HG03108 (cell line): ENCODE measurements at regions not wholly inside any gene's neighbourhood (a gene's known extent, or its start where the extent isn't known, plus 50 kb on each side); places are given as distances from the start of the nearest gene placed in this dataset.
"Not testable (repeated sequence)": the region's sequence is repeated elsewhere in the genome, so short reads cannot be mapped to it uniquely, and the experiment has no call there.

Source experiments
- ATAC-seq: cut with Tn5 transposase; IDR thresholded peaks from one replicate; pipeline ENCODE4 v1.9.1; 2021; ENCODE audit warnings: moderate library complexity; ENCODE audit not compliant: unreplicated experiment

DNA sequence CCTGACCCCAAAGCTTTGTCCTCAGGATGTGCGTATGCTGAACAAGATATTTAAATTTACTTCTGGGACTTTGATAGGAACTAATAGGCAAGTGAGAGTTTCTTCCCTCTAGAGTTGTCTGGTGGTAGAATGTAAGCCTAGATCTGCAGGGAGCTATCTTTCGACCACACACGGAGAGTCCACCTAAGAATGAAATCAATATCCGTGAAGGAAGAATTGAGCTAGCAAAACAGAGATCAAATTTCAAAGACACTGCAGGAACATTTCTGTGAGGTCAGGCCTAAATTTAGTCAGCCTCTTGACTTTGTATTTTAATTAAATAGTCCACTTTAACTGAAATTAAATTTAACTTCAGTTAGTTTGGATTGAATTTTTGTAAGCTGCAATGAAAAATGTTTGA, 871.3 kb downstream of the RAB28 start:
- no peak for ATAC-seq

DNA sequence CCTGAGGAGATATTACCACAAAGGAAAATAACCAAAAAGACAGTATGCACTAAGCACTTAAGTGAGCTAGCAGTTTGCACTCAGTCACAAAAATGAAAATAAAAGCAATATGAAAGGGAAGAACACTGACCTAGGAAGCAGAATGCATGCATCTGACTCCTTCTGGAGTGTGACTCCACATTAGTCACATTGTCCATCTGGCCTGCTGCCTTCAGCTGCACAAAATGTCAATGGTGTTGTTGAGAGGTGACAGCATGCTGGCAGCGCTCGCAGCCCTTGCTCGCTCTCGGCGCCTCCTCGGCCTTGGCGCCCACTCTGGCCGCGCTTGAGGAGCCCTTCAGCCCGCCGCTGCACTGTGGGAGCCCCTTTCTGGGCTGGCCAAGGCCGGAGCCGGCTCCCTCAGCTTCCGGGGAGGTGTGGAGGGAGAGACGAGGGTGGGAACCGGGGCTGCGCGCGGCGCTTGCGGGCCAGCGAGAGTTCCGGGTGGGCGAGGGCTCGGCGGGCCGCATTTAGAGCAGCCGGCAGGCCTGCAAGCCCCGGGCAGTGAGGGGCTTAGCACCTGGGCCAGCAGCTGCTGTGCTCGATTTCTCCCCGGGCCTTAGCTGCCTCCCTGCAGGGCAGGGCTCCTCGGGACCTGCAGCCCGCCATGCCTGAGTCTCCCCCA, 874.8 kb downstream of the RAB28 start:
- not testable (repeated sequence) for ATAC-seq

GRCh38 chr4:12595986-12596385, 888.2 kb downstream of the RAB28 start:
- no peak for ATAC-seq

- ATAC-seq = no peak
Observed at GRCh38 chr4:12595489-12595888, 888.7 kb downstream of the RAB28 start.

- no peak for ATAC-seq
Observed at GRCh38 chr4:12588582-12588981, 895.6 kb downstream of the RAB28 start.

DNA sequence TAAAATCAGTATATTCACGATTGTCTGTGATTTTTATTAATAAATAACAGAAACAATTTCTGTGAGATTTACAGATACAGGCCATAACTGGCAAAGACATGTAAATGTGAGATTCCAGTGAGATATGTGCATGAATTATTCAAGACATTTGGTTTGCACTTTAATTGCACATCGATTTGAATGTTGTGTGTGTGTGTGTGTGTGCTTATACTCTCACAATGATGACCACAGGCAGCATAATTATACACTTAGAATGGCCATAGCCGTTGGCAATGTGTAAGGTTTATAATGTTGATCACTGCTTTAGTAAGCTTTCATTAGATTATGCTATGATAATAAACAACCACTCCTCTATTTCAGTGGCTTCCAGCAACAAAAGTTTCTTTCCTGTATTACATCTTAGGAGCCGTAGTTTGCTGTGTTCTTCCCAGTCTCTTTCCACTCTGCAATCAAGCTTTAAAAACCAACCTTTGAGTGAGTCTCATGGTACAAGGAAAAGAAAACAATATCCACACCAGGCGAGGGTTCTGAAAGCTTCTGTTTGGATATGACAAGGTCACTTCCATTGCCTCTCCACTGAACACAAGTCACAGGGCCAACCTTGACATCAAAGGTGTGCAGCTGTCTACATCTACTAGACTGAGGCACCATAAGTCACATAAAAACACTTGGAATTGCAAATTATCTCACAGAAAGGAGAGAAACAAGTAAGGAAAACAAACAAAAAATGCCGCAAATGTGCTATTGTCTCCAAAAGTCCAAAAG, 897.7 kb downstream of the RAB28 start:
- no peak for ATAC-seq

DNA sequence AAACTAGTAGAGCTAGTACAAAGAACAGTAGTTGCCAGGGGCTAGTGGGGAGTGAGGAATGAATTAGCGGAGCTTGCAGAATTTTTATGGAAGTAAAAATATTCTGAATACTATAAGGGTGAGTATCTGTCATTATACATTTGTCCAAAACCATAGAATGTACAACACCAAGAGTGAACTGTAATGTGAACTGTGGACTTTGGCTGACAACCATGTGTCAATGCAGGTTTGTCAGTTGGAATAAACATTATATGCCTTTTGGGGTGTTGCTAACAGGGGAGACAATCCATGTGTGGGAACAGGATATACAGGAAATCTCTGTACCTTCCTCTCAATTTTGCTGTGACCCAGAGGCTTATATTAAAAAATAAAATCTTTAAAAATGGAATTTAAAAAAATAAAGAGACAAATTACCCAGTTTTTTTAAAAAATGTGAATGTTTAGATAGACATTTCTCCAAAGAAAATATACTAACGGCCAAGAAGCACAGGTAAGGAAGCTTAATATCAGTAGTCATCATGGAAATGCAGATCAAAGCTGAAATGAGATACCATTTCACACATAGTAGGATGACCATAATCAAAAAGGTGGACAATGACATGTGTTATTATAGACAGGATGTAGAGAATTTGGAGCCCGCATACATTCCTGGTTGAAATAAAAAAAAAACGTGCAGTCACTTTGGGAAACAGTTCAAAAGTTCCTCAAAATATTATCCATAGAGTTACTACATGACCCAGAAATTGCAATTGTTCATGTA, 899.8 kb downstream of the RAB28 start:
- ATAC-seq = no peak

DNA sequence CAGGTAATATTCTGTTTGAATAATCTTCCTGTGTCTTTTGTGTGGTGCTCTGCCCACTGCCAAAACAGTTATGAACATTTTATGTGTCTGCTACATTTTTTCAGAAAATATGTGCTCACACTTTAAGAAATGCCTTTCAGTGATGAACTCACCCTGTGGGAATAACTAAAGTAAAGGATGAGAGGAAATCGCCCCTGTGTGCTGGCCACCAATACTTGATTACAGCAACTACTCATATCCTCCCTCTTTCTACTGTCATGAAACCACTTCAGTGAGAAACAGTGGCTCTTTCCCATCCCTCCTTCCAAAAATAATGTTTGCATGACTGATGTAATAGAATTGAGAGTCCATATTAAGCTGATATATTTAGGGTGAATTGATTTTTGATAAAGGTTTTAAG, 900.9 kb downstream of the RAB28 start:
- ATAC-seq = no peak

- no peak for ATAC-seq
Observed at GRCh38 chr4:12580787-12581186, 903.4 kb downstream of the RAB28 start.

DNA sequence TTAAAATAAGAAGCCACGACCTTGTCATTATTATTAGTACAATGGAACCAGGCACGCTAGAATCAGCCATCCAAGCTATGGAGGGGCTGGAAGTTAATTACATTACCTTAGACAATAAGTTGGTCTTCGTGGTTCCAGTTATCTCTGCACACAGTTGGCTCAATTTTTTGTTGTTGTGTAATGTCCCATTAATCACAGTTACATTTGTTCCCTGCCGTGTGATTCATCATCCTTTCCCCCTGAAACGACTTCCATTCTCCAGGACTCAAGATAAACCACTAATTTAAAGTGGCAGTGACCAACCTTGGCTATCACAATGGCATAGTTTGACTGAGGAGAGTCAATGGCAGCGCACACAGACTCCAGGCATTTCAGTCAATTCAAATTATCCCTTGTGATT, 905.0 kb downstream of the RAB28 start:
- no peak for ATAC-seq

DNA sequence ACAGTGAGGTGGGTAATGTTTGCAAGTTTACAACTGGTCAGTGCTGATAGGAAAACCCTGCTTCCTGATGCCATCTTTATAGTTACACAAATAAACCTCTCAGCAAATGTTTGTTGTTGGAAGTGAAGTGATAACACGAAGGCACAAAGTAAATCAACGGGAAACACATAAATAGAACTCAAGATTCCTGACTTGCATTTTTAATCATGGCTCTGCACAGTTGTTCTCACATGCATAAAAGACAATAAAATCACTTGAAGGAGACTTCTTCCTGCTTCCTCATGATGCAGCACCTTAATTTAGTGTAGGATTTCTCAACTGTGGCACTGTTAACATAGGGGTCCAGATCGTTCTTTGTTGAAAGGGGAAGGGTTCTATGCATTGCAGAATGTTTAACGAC, 907.7 kb downstream of the RAB28 start:
- ATAC-seq = no peak

- ATAC-seq = no peak
Observed at GRCh38 chr4:12573716-12574115, 910.4 kb downstream of the RAB28 start.

- ATAC-seq = no peak
Observed at GRCh38 chr4:12562476-12563140, 921.5 kb downstream of the RAB28 start.

DNA sequence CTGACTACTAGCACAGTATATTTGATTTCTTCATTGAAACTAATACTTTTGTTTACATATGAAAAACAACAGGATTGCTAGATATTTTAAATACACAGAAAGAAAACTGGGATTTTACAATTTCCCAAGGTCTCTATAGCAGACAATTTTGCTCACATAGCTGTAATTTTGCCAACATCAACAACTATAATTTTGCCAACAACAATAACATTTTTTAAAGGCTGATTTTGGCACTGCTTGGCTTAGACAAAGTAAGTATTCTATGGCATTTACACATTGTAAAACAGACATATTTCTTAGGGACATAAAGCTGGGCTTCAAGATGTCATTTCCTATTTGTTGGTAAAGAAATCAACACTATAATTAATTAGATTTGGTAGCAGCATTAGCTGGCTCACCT, 922.1 kb downstream of the RAB28 start:
- ATAC-seq = no peak

DNA sequence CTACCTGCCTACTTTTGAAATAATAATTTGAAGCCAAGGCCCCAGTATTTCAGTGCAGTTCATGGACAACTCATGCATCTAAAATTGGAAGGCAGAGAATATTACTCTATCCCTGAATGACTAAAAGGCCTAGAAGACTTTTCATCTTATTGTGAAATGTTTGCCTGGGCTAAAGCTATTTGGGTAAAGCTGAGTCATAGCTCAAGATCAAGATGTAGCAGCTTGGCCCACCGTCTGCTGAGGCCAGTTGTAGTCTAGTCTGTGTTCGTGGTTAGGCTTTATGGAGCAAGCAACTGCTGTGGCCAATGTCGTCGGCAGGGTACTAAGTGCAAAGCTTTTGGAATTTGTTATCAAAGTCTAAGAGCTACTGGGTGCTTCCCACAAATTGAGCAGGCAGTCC, 929.1 kb downstream of the RAB28 start:
- no peak for ATAC-seq

GRCh38 chr4:12548678-12549077, 935.5 kb downstream of the RAB28 start:
- ATAC-seq = no peak

- ATAC-seq = no peak
Observed at GRCh38 chr4:12545812-12546211, 938.3 kb downstream of the RAB28 start.

DNA sequence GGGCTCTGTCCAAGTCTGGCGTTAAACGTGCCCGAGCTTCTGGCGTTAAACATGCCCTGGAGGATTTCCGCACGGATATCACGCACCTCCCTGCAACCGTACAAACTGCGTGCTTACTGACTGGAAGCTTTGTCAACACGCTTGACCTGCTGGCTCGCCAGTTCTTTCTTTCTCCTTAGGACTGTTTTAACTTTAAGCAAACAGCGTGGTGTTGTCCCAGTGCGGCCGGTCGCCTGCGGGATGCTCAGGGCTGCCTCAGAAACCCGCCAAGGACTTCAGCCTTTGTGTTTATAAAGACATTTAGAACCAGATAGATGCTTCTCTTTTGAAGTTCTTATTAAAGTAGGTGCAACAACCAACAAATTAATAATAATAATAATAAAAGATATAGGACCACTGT, 946.0 kb downstream of the RAB28 start:
- ATAC-seq = no peak

DNA sequence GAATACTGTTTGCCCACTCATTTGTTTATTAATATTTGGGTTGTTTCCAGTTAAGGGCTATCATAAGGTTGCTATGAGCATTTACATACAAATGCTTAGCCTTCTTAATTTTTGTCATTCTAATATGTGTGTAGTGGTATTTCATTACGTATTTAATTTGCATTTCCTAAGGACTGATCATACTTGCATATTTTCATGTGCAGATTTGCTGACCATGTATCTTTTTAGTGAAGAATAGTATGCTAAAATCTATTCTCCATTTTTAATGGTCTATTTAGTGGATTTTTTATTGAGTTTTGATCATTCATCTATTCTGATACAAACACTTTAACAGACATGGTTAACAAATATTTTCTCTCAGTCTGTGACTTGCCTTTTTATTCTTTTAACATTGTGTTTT, 949.5 kb downstream of the RAB28 start:
- no peak for ATAC-seq

- no peak for ATAC-seq
Observed at GRCh38 chr4:12519426-12519825, 964.7 kb downstream of the RAB28 start.

- ATAC-seq = no peak
Observed at GRCh38 chr4:12507868-12508481, 976.2 kb downstream of the RAB28 start.
